GM12874 (cell line): ENCODE measurements at regions not wholly inside any gene's neighbourhood (a gene's known extent, or its start where the extent isn't known, plus 50 kb on each side); places are given as distances from the start of the nearest gene placed in this dataset.

Source experiments
- CTCF ChIP-seq: IDR thresholded peaks from 2 replicates; pipeline ENCODE4 v1.5.1; 2011; ENCODE audit warnings: low read depth, mild to moderate bottlenecking, control low read depth, low read length, moderate library complexity; ENCODE audit not compliant: insufficient read depth

DNA sequence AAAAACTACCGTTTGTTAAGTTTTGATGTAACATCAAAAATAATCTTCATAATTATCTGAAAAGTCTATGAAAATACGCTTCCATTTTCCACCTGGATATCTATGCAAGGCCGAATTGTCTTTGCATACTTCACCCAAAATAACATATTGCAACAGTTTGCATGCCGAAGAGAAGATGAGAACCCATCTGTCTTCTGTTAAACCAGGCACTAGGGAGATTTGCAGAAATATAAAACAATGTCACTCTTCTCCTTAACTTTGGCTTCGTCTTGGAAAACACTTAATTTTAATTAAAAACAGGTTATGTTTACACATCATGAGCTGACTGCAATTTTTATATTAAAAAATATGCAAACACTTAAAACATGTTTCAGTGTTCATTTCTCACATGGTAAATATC is 1325.8 kb downstream of the TBC1D22A start:
- no peak for TF ChIP-seq CTCF

- no peak for TF ChIP-seq CTCF
Observed at GRCh38 chr22:48085901-48086645, 1323.6 kb downstream of the TBC1D22A start.

- TF ChIP-seq CTCF: no peak
Observed at GRCh38 chr22:48084729-48085050, 1322.2 kb downstream of the TBC1D22A start.

GRCh38 chr22:48084041-48084728 is 1321.7 kb downstream of the TBC1D22A start:
- no peak for TF ChIP-seq CTCF

DNA sequence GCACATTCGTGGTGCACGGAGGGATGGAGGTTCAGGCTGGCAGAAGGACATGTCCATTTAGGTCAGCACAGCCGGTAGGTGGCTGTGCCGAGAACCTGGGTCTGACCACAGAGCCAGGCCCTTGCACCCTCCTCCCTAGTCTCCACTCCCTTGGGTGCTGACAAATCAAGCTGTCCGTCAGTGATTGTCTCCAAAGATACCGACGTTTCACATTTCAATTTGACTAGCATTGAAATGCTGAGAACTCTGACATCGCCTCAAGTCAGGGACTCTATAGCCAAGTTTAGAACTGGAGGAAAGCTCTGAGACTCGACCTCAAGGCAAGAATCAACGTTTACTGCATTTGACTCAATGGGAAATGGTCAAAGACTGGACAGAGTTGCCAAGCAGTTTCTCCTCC is 1321.1 kb downstream of the TBC1D22A start:
- no peak for TF ChIP-seq CTCF

DNA sequence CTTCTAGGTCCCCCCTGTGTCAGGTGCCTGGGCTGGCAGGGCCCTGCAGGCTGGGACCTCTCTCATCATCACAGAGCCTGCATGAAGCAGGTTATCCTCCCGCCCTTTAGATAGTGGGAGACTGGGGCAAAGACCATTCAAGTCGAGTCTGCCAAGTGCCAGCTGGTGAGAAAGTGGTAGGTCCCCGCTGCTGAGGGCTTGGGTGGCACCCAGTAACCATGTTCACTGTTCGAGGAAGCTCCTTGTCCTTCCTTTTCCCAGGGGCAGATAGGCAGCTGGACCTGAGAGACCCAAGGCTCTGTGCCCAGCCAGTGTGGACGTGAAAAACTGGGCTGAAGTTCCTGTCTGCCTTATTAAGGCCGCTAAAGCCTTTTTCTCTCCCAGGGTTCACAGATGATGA is 1319.8 kb downstream of the TBC1D22A start:
- no peak for TF ChIP-seq CTCF

GRCh38 chr22:48081281-48081680 is 1318.8 kb downstream of the TBC1D22A start:
- TF ChIP-seq CTCF: no peak
